Natural killer cell (primary cell): ENCODE measurements at regions not wholly inside any gene's neighbourhood (a gene's known extent, or its start where the extent isn't known, plus 50 kb on each side); places are given as distances from the start of the nearest gene placed in this dataset.

Source experiments
- ATAC-seq, 3 donors: fragments of 150-1000 bp in 2 of 3; fragments of 200-7000 bp in 1 of 3; cut with Tn5 transposase; 1 replicate in 1 of 3; 2 replicates in 2 of 3; pipeline ENCODE4 v1.10.0; 2021; ENCODE audit warnings: mild to moderate bottlenecking in 2 of 3, moderate library complexity in 2 of 3
- DNase-seq, 2 donors: peaks; one replicate each; pipeline versions ENCODE4 v3.0.0 to v3.0.0-alpha.2; 2013 to 2021; ENCODE audit warnings: mixed read lengths in 1 of 2
- H3K27ac ChIP-seq: one replicate; pipeline ENCODE4 v1.5.1; 2013; ENCODE audit warnings: mild to moderate bottlenecking, low read length
- H3K27me3 ChIP-seq: one replicate; pipeline ENCODE4 v1.6.1; 2013; ENCODE audit warnings: low read length; ENCODE audit not compliant: control insufficient read depth, insufficient read depth
- H3K36me3 ChIP-seq: one replicate; pipeline ENCODE4 v1.6.1; 2013; ENCODE audit warnings: low read length; ENCODE audit not compliant: control insufficient read depth, insufficient read depth
- H3K4me1 ChIP-seq: one replicate; pipeline ENCODE4 v1.6.1; 2013; ENCODE audit warnings: low read length; ENCODE audit not compliant: control insufficient read depth, insufficient read depth
- H3K4me3 ChIP-seq: one replicate; pipeline ENCODE4 v1.5.1; 2013; ENCODE audit warnings: low read length
- H3K9me3 ChIP-seq: one replicate; pipeline ENCODE4 v1.6.1; 2013; ENCODE audit warnings: low read length; ENCODE audit not compliant: control insufficient read depth, insufficient read depth
- H3K27ac Mint-ChIP-seq, 2 donors: one replicate each; pipeline ENCODE4 v1.8.0; 2022; ENCODE audit warnings: mild to moderate bottlenecking in 2 of 2, mixed read lengths in 2 of 2, moderate library complexity in 1 of 2
- H3K27me3 Mint-ChIP-seq, 2 donors: one replicate each; pipeline ENCODE4 v1.8.0; 2022; ENCODE audit warnings: low read depth in 2 of 2, mixed read lengths in 2 of 2
- H3K36me3 Mint-ChIP-seq: one replicate; pipeline ENCODE4 v1.8.0; 2022; ENCODE audit warnings: mixed read lengths
- H3K4me1 Mint-ChIP-seq, 2 donors: one replicate each; pipeline ENCODE4 v1.8.0; 2022; ENCODE audit warnings: mixed read lengths in 2 of 2
- H3K4me3 Mint-ChIP-seq: one replicate; pipeline ENCODE4 v1.8.0; 2022; ENCODE audit warnings: mild to moderate bottlenecking, moderate library complexity, mixed read lengths
- H3K9me3 Mint-ChIP-seq, 2 donors: one replicate each; pipeline ENCODE4 v1.8.0; 2022; ENCODE audit warnings: mixed read lengths in 2 of 2
- WGBS: methylation state at CpG from one replicate; pipeline ENCODE4 v1.1.7; 2013; ENCODE audit warnings: missing lambda C conversion rate; ENCODE audit not compliant: insufficient coverage; 5-methylcytosine and 5-hydroxymethylcytosine counted together
- intact Hi-C: fragments of 100-400 bp; cut with micrococcal nuclease; formaldehyde crosslinking; loops from one replicate; pipeline ENCODE4 v1.14.2; 2022
- TF ChIP-seq, protein P1 (sequence below): fragments of 200-600 bp; IDR thresholded peaks from one replicate; pipeline ENCODE4 v1.8.0; 2022; ENCODE audit warnings: antibody characterized with exemption

DNA sequence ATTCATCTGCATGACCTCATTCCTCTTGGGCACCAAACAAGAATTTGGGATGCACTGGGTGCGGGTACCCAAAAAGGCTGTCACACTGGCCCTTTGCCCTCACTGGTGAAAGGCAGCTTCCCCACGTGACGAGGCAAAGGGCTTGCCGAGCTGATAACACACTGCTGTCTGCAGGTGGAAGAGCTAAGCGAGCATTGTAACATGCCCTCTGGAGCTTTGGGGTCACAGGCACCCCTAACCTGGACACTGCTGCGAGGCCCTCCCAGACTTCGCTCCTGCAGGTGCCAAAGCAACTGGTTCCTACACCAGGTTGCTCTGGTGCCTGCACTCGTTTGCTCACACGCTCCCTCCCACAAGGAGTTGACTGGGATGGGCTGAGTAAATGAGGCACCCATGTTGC is 1595.7 kb downstream of the HACE1 start:
- H3K27ac ChIP-seq, result no peak overlapping the region
- 91% methylated on average over 9 of the region's 9 CpGs for WGBS
- no peaks in the 10 kb centered on the region for H3K4me1 ChIP-seq
- H3K36me3 ChIP-seq, result no peaks in the 10 kb centered on the region
- H3K4me3 ChIP-seq, result no peak overlapping the region
- TF ChIP-seq, protein P1, sequence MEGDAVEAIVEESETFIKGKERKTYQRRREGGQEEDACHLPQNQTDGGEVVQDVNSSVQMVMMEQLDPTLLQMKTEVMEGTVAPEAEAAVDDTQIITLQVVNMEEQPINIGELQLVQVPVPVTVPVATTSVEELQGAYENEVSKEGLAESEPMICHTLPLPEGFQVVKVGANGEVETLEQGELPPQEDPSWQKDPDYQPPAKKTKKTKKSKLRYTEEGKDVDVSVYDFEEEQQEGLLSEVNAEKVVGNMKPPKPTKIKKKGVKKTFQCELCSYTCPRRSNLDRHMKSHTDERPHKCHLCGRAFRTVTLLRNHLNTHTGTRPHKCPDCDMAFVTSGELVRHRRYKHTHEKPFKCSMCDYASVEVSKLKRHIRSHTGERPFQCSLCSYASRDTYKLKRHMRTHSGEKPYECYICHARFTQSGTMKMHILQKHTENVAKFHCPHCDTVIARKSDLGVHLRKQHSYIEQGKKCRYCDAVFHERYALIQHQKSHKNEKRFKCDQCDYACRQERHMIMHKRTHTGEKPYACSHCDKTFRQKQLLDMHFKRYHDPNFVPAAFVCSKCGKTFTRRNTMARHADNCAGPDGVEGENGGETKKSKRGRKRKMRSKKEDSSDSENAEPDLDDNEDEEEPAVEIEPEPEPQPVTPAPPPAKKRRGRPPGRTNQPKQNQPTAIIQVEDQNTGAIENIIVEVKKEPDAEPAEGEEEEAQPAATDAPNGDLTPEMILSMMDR, result no peak
- Mint-ChIP-seq H3K27me3 (no peaks in the 10 kb centered on the region), H3K4me1 (no peaks in the 10 kb centered on the region), H3K27ac (no peak overlapping the region), H3K9me3 (peaks cover 10 to 20% of the 10 kb centered on the region in 2 donors), H3K36me3 (no peaks in the 10 kb centered on the region), H3K4me3 (no peak overlapping the region)
- H3K27me3 ChIP-seq, result no peaks in the 10 kb centered on the region
- no peaks in the 10 kb centered on the region for H3K9me3 ChIP-seq
- intact Hi-C loops, result no loop called here
- ATAC-seq (no peak), DNase-seq (no peak)

- 83% methylated on average over 2 of the region's 2 CpGs for WGBS
- Mint-ChIP-seq H3K36me3 (no peaks in the 10 kb centered on the region), H3K27me3 (no peaks in the 10 kb centered on the region), H3K4me1 (no peaks in the 10 kb centered on the region), H3K9me3 (peaks cover 7 to 18% of the 10 kb centered on the region in 2 donors), H3K27ac (no peak overlapping the region), H3K4me3 (no peak overlapping the region)
- intact Hi-C loops, result no loop called here
- Histone ChIP-seq H3K27me3 (no peaks in the 10 kb centered on the region), H3K36me3 (no peaks in the 10 kb centered on the region), H3K4me1 (no peaks in the 10 kb centered on the region), H3K27ac (no peak overlapping the region), H3K9me3 (no peaks in the 10 kb centered on the region), H3K4me3 (no peak overlapping the region)
- DNase-seq, result no peak
- TF ChIP-seq, protein P1, result no peak
- no peak for ATAC-seq
These were observed 1604.6 kb downstream of the HACE1 start for GRCh38 chr6:103255132-103255531.

DNA sequence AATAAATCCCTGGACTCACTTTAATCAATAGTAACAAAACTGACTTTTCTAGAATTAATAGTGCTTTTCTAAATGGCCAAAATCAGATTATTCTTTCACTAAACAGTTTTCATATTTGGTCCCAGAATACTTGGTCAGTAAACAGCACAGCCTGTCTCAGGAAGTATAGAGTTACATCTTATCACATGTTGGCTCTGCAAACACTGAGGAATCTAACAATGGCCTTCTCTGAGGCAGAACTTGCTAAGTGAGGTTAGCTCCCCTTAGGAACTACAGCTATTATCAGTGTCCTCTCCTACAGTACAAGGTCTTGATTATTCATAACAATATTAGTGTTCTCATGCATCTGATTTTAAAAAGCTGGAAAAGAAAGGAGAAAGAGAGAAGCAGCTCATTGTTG is 1622.8 kb downstream of the HACE1 start:
- H3K36me3 Mint-ChIP-seq, result peaks cover 10% of the 10 kb centered on the region
- no peak overlapping the region for H3K27ac ChIP-seq
- DNase-seq (no peak), ATAC-seq (no peak)
- no peaks in the 10 kb centered on the region for H3K36me3 ChIP-seq
- no peak overlapping the region for H3K4me3 Mint-ChIP-seq
- no peaks in the 10 kb centered on the region for H3K9me3 ChIP-seq
- H3K9me3 Mint-ChIP-seq, result peaks cover 10 to 17% of the 10 kb centered on the region in 2 donors
- H3K4me3 ChIP-seq, result no peak overlapping the region
- TF ChIP-seq, protein P1, result no peak
- H3K27ac Mint-ChIP-seq, result no peak overlapping the region
- H3K27me3 ChIP-seq, result no peaks in the 10 kb centered on the region
- intact Hi-C loops, result no loop called here
- H3K4me1 ChIP-seq, result no peaks in the 10 kb centered on the region
- no peaks in the 10 kb centered on the region for H3K4me1 Mint-ChIP-seq
- H3K27me3 Mint-ChIP-seq, result no peaks in the 10 kb centered on the region

DNA sequence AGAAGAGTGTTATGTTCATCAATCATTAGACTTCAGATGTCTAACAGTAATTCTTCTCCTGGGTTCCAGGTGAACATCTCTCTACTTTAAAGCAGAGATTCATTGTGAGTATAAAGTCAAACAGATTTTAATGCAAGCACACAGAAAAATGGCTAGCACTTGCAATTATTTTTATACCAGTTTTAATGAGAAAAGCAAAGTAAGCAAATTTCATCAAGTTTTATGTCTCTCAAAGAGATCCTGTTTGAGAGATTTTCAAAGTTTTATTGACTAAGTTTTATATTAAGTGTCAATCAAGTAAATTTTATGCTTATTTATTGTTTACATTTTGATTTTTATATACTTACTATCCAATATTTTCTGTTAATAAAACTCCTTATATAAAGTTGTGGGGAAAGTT is 1628.5 kb downstream of the HACE1 start:
- H3K4me1 Mint-ChIP-seq, result no peaks in the 10 kb centered on the region
- H3K4me3 Mint-ChIP-seq, result no peak overlapping the region
- H3K27ac ChIP-seq, result no peak overlapping the region
- no peaks in the 10 kb centered on the region for H3K36me3 ChIP-seq
- H3K36me3 Mint-ChIP-seq, result no peaks in the 10 kb centered on the region
- no peak overlapping the region for H3K4me3 ChIP-seq
- H3K9me3 Mint-ChIP-seq, result peaks cover 7 to 13% of the 10 kb centered on the region in 2 donors
- no peak overlapping the region for H3K27ac Mint-ChIP-seq
- H3K27me3 Mint-ChIP-seq, result no peaks in the 10 kb centered on the region
- peaks cover 3% of the 10 kb centered on the region for H3K9me3 ChIP-seq
- H3K27me3 ChIP-seq, result no peaks in the 10 kb centered on the region
- intact Hi-C loops, result no loop called here
- TF ChIP-seq, protein P1, result no peak
- DNase-seq (no peak), ATAC-seq (no peak)
- H3K4me1 ChIP-seq, result no peaks in the 10 kb centered on the region
